HG02678 (cell line): ENCODE measurements at regions not wholly inside any gene's neighbourhood (a gene's known extent, or its start where the extent isn't known, plus 50 kb on each side); places are given as distances from the start of the nearest gene placed in this dataset.
"Not testable (repeated sequence)": the region's sequence is repeated elsewhere in the genome, so short reads cannot be mapped to it uniquely, and the experiment has no call there.

Source experiments
- ATAC-seq: cut with Tn5 transposase; IDR thresholded peaks from one replicate; pipeline ENCODE4 v1.9.1; 2021; ENCODE audit warnings: mild to moderate bottlenecking, moderate library complexity; ENCODE audit not compliant: unreplicated experiment

- ATAC-seq: not testable (repeated sequence)
These were observed 323.1 kb upstream of the PLGLB2 start for GRCh38 chr2:87424763-87425154.

GRCh38 chr2:87425191-87425590, 322.7 kb upstream of the PLGLB2 start:
- ATAC-seq: not testable (repeated sequence)

- ATAC-seq: not testable (repeated sequence)
These were observed 322.2 kb upstream of the PLGLB2 start for GRCh38 chr2:87425717-87426116.

GRCh38 chr2:87428452-87429130, 319.3 kb upstream of the PLGLB2 start:
- ATAC-seq: not testable (repeated sequence)

- not testable (repeated sequence) for ATAC-seq
These were observed 318.5 kb upstream of the PLGLB2 start for GRCh38 chr2:87429206-87429930.

- not testable (repeated sequence) for ATAC-seq
These were observed 318.0 kb upstream of the PLGLB2 start for GRCh38 chr2:87429931-87430275.

- not testable (repeated sequence) for ATAC-seq
These were observed 316.8 kb upstream of the PLGLB2 start for GRCh38 chr2:87431051-87431450.

- ATAC-seq: not testable (repeated sequence)
These were observed 315.0 kb upstream of the PLGLB2 start for GRCh38 chr2:87432711-87433453.

GRCh38 chr2:87436007-87436406, 311.9 kb upstream of the PLGLB2 start:
- ATAC-seq: not testable (repeated sequence)

GRCh38 chr2:87437701-87438260, 310.1 kb upstream of the PLGLB2 start:
- ATAC-seq: not testable (repeated sequence)

GRCh38 chr2:87438780-87439454, 309.0 kb upstream of the PLGLB2 start:
- ATAC-seq: not testable (repeated sequence)

- ATAC-seq: not testable (repeated sequence)
These were observed 308.2 kb upstream of the PLGLB2 start for GRCh38 chr2:87439617-87440204.

- ATAC-seq: not testable (repeated sequence)
These were observed 307.2 kb upstream of the PLGLB2 start for GRCh38 chr2:87440650-87441049.

GRCh38 chr2:87441375-87441774, 306.5 kb upstream of the PLGLB2 start:
- ATAC-seq: not testable (repeated sequence)

GRCh38 chr2:87442983-87443577, 304.8 kb upstream of the PLGLB2 start:
- ATAC-seq: peak; percentile 98

GRCh38 chr2:87444951-87445350, 302.9 kb upstream of the PLGLB2 start:
- not testable (repeated sequence) for ATAC-seq

GRCh38 chr2:87445613-87446312, 302.1 kb upstream of the PLGLB2 start:
- not testable (repeated sequence) for ATAC-seq

GRCh38 chr2:87446313-87446696, 301.6 kb upstream of the PLGLB2 start:
- ATAC-seq: not testable (repeated sequence)

- not testable (repeated sequence) for ATAC-seq
These were observed 298.4 kb upstream of the PLGLB2 start for GRCh38 chr2:87449462-87449980.
